NCI-H187 (cell line): ENCODE measurements at regions not wholly inside any gene's neighbourhood (a gene's known extent, or its start where the extent isn't known, plus 50 kb on each side); places are given as distances from the start of the nearest gene placed in this dataset.
"Not testable (repeated sequence)": the region's sequence is repeated elsewhere in the genome, so short reads cannot be mapped to it uniquely, and the experiment has no call there.

Experiments
- DNase-seq, 2 experiments: peaks; one replicate each; lab custom pipeline; 2025; lab: John Stamatoyannopoulos, UW

GRCh38 chr3:18987862-18988447, 160.4 kb upstream of the KCNH8 start:
- no peak for DNase-seq

GRCh38 chr3:18987070-18987469, 161.2 kb upstream of the KCNH8 start:
- no peak for DNase-seq

- no peak for DNase-seq
Observed at GRCh38 chr3:18982920-18983319, 165.4 kb upstream of the KCNH8 start.

GRCh38 chr3:18976102-18976501, 172.2 kb upstream of the KCNH8 start:
- DNase-seq, result not testable (repeated sequence)

GRCh38 chr3:18968120-18968519, 180.2 kb upstream of the KCNH8 start:
- DNase-seq, result no peak

- no peak for DNase-seq
Observed at GRCh38 chr3:18965781-18966180, 182.5 kb upstream of the KCNH8 start.

GRCh38 chr3:18964640-18965039, 183.7 kb upstream of the KCNH8 start:
- no peak for DNase-seq

- no peak for DNase-seq
Observed at GRCh38 chr3:18951333-18951732, 197.0 kb upstream of the KCNH8 start.

- DNase-seq, result no peak
Observed at GRCh38 chr3:18946524-18946923, 201.8 kb upstream of the KCNH8 start.

- no peak for DNase-seq
Observed at GRCh38 chr3:18937574-18937973, 210.7 kb upstream of the KCNH8 start.

- no peak for DNase-seq
Observed at GRCh38 chr3:18919158-18919557, 229.2 kb upstream of the KCNH8 start.

GRCh38 chr3:18917923-18918322, 230.4 kb upstream of the KCNH8 start:
- DNase-seq, result no peak

- no peak for DNase-seq
Observed at GRCh38 chr3:18902081-18902793, 246.1 kb upstream of the KCNH8 start.

GRCh38 chr3:18901571-18901970, 246.7 kb upstream of the KCNH8 start:
- no peak for DNase-seq

- no peak for DNase-seq
Observed at GRCh38 chr3:18900994-18901393, 247.3 kb upstream of the KCNH8 start.

GRCh38 chr3:18898911-18899310, 249.4 kb upstream of the KCNH8 start:
- DNase-seq, result no peak

GRCh38 chr3:18892756-18893155, 255.6 kb upstream of the KCNH8 start:
- DNase-seq, result no peak

- no peak for DNase-seq
Observed at GRCh38 chr3:18892047-18892446, 256.3 kb upstream of the KCNH8 start.

GRCh38 chr3:18891641-18892040, 256.7 kb upstream of the KCNH8 start:
- DNase-seq, result no peak

- DNase-seq, result no peak
Observed at GRCh38 chr3:18890449-18890848, 257.9 kb upstream of the KCNH8 start.

- no peak for DNase-seq
Observed at GRCh38 chr3:18888819-18889218, 259.5 kb upstream of the KCNH8 start.

GRCh38 chr3:18888370-18888769, 259.9 kb upstream of the KCNH8 start:
- no peak for DNase-seq

- no peak for DNase-seq
Observed at GRCh38 chr3:18886331-18886730, 262.0 kb upstream of the KCNH8 start.

- no peak for DNase-seq
Observed at GRCh38 chr3:18885612-18886011, 262.7 kb upstream of the KCNH8 start.
